Osteoblast (primary cell): ENCODE measurements at regions not wholly inside any gene's neighbourhood (a gene's known extent, or its start where the extent isn't known, plus 50 kb on each side); places are given as distances from the start of the nearest gene placed in this dataset.

Experiments used
- DNase-seq: peaks from one replicate; pipeline ENCODE4 v3.0.0; 2011; ENCODE audit warnings: low spot score, mixed read lengths; ENCODE audit not compliant: insufficient read length; ENCODE audit errors: missing footprints
- H2AFZ ChIP-seq: 2 replicates; pipeline ENCODE4 v1.6.0; 2011; ENCODE audit warnings: mild to moderate bottlenecking, low read length
- H3K27ac ChIP-seq: 2 replicates; pipeline ENCODE4 v1.5.1; 2011; ENCODE audit warnings: mild to moderate bottlenecking, low read depth, low read length, moderate library complexity
- H3K27me3 ChIP-seq: 2 replicates; pipeline ENCODE4 v1.6.0; 2012; ENCODE audit warnings: mild to moderate bottlenecking, control low read depth, inconsistent platforms, low read length, moderate library complexity; ENCODE audit not compliant: insufficient read depth
- H3K36me3 ChIP-seq: 2 replicates; pipeline ENCODE4 v1.5.1; 2011; ENCODE audit warnings: mild to moderate bottlenecking, low read length, control low read depth, moderate library complexity; ENCODE audit not compliant: insufficient read depth
- H3K4me1 ChIP-seq: 2 replicates; pipeline ENCODE4 v1.5.1; 2011; ENCODE audit warnings: mild to moderate bottlenecking, low read length, control low read depth, moderate library complexity; ENCODE audit not compliant: insufficient read depth
- H3K4me2 ChIP-seq: 2 replicates; pipeline ENCODE4 v1.6.0; 2011; ENCODE audit warnings: mild to moderate bottlenecking, low read length; ENCODE audit not compliant: insufficient read depth
- H3K4me3 ChIP-seq: fragments of 200-600 bp; sonication (generic); 3 replicates; pipeline ENCODE4 v1.5.1; 2012; ENCODE audit warnings: mild to moderate bottlenecking, low read length, inconsistent platforms; ENCODE audit not compliant: insufficient read depth
- H3K79me2 ChIP-seq: 2 replicates; pipeline ENCODE4 v1.6.0; 2012; ENCODE audit warnings: mild to moderate bottlenecking, low read length, control low read depth, inconsistent platforms; ENCODE audit not compliant: insufficient read depth
- H3K9me3 ChIP-seq: 2 replicates; pipeline ENCODE4 v1.5.1; 2011; ENCODE audit warnings: low read depth, low read length, control low read depth
- H4K20me1 ChIP-seq: 2 replicates; pipeline ENCODE4 v1.6.0; 2012; ENCODE audit warnings: mild to moderate bottlenecking, low read length, control low read depth; ENCODE audit not compliant: insufficient read depth
- TF ChIP-seq, protein P1 (sequence below): IDR thresholded peaks from 2 replicates; pipeline ENCODE4 v1.5.1; 2011; ENCODE audit warnings: mild to moderate bottlenecking, low read depth, low read length, moderate library complexity; ENCODE audit errors: extremely low read depth

DNA sequence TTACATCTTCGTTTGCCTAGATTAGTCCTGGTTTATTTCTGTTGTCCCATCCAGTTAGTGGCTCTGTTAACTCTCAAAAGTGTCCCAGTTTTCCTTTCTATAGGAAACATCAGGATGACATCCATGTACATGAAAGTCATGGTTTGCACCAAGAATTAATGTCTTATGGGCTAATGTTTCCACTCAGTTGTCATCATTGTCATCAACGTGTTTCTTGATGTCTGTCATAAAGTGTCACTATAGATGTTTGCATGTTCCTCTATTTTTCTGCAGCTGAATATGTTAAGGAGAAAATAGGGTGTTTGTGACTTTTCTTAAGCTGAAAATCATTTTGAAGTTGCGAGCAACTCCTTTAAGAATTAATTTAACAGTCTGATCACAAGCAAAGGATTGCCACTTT, 567.0 kb downstream of the TMEM114 start:
- Histone ChIP-seq H3K4me1 (no peaks in the 10 kb centered on the region), H3K4me3 (no peak overlapping the region), H3K27ac (no peak overlapping the region), H3K9me3 (no peaks in the 10 kb centered on the region), H3K36me3 (no peaks in the 10 kb centered on the region), H3K79me2 (no peaks in the 10 kb centered on the region), H4K20me1 (no peaks in the 10 kb centered on the region), H3K27me3 (no peaks in the 10 kb centered on the region), H3K4me2 (no peak overlapping the region), H2AFZ (no peak overlapping the region)
- TF ChIP-seq, protein P1, sequence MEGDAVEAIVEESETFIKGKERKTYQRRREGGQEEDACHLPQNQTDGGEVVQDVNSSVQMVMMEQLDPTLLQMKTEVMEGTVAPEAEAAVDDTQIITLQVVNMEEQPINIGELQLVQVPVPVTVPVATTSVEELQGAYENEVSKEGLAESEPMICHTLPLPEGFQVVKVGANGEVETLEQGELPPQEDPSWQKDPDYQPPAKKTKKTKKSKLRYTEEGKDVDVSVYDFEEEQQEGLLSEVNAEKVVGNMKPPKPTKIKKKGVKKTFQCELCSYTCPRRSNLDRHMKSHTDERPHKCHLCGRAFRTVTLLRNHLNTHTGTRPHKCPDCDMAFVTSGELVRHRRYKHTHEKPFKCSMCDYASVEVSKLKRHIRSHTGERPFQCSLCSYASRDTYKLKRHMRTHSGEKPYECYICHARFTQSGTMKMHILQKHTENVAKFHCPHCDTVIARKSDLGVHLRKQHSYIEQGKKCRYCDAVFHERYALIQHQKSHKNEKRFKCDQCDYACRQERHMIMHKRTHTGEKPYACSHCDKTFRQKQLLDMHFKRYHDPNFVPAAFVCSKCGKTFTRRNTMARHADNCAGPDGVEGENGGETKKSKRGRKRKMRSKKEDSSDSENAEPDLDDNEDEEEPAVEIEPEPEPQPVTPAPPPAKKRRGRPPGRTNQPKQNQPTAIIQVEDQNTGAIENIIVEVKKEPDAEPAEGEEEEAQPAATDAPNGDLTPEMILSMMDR, result no peak
- no peak for DNase-seq

- Histone ChIP-seq H3K79me2 (no peaks in the 10 kb centered on the region), H3K4me1 (no peaks in the 10 kb centered on the region), H3K9me3 (peaks cover 3% of the 10 kb centered on the region), H4K20me1 (no peaks in the 10 kb centered on the region), H3K27ac (no peak overlapping the region), H3K27me3 (no peaks in the 10 kb centered on the region), H3K4me3 (no peak overlapping the region), H3K4me2 (no peak overlapping the region), H3K36me3 (no peaks in the 10 kb centered on the region), H2AFZ (no peak overlapping the region)
- DNase-seq, result no peak
- TF ChIP-seq, protein P1, result no peak
Measured at GRCh38 chr16:8005096-8005860, 585.0 kb downstream of the TMEM114 start.

DNA sequence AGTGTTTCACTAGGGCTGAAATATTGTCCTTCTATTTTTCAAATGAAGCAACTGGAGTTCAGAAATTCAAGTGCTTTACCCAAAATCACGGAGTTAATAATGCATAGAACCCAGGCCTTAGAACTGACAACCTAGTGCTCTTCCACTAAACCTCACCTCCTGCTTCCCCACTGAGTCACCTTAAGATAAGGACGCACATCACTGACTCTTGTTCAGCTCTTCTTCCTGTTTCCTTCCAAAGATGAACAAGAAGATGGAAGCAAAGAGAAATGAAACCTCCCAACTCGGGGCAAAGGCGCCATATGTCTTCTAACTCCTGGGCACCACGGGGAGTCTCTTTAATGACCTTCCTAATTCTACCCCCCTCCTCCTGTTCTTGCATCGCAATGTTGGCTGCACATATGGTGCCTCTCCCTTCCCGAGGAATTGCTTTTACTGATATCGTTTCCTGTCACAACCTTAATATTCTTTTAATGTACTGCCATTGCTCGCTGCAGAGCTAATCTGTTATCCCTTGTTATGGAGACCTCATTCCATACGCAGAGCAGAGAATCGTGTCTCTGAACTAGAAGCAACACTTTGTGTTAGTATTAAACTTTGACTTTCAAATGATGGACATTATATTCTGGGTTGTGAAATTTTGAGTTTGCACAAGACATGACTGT, 591.4 kb downstream of the TMEM114 start:
- Histone ChIP-seq H3K27ac (no peak overlapping the region), H2AFZ (no peak overlapping the region), H3K4me1 (no peaks in the 10 kb centered on the region), H3K9me3 (peaks cover 2% of the 10 kb centered on the region), H3K36me3 (no peaks in the 10 kb centered on the region), H3K4me3 (no peak overlapping the region), H3K27me3 (no peaks in the 10 kb centered on the region), H3K4me2 (no peak overlapping the region), H3K79me2 (no peaks in the 10 kb centered on the region), H4K20me1 (no peaks in the 10 kb centered on the region)
- DNase-seq, result no peak
- TF ChIP-seq, protein P1, result no peak

DNA sequence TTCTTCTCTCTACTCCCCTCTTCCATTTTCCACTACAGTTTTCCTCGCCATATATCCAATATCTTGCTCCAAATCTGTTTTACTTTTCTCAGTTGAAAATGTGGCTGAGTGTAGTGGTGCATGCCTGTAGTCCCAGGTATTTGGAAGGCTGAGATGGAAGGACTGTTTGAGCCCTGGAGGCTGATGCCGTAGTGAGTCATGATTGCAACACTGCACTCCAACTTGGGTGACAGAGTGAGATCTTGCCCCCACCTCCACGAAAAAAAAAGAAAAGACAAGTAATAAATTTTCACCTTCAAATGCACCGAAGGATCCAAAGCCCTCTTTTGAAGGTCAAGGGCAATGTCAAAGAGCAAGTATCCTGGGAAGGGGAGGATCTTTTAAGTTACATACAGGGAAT, 592.3 kb downstream of the TMEM114 start:
- H3K79me2 ChIP-seq, result no peaks in the 10 kb centered on the region
- H3K36me3 ChIP-seq, result no peaks in the 10 kb centered on the region
- TF ChIP-seq, protein P1, result no peak
- no peak overlapping the region for H3K27ac ChIP-seq
- H2AFZ ChIP-seq, result no peak overlapping the region
- peaks cover 2% of the 10 kb centered on the region for H3K9me3 ChIP-seq
- no peak overlapping the region for H3K4me2 ChIP-seq
- no peaks in the 10 kb centered on the region for H4K20me1 ChIP-seq
- H3K4me1 ChIP-seq, result no peaks in the 10 kb centered on the region
- H3K4me3 ChIP-seq, result no peak overlapping the region
- no peaks in the 10 kb centered on the region for H3K27me3 ChIP-seq
- no peak for DNase-seq
